H1 (cell line): ENCODE measurements at regions not wholly inside any gene's neighbourhood (a gene's known extent, or its start where the extent isn't known, plus 50 kb on each side); places are given as distances from the start of the nearest gene placed in this dataset.
A peak's percentile ranks its signal among the peaks of the same experiment; 100 is the strongest.

Experiments used
- CTCF ChIA-PET: fragments of 300-600 bp; sonication (Branson Sonifier 250); formaldehyde crosslinking; loops from one replicate; lab custom pipeline; 2021; ENCODE audit not compliant: partially characterized antibody; lab: Charles Lee
- POLR2A ChIA-PET: fragments of 300-600 bp; sonication (Branson Sonifier 250); formaldehyde crosslinking; loops from one replicate; lab custom pipeline; 2021; ENCODE audit warnings: inconsistent platforms; ENCODE audit not compliant: partially characterized antibody; lab: Charles Lee
- DNase-seq, 2 experiments: peaks; one replicate each; pipeline versions ENCODE4 v3.0.0 to v3.0.0-alpha.2; 2010 to 2022; ENCODE audit warnings: low spot score in 2 of 2, low read depth in 1 of 2, mixed read lengths in 1 of 2
- FAIRE-seq: peaks from 2 replicates; lab custom pipeline; 2011; peaks lifted over from hg19 to GRCh38; lab: Jason Lieb, UNC
- H2AFZ ChIP-seq: 2 replicates; pipeline ENCODE4 v1.8.1; 2012; ENCODE audit warnings: low read length, inconsistent platforms
- H2AK5ac ChIP-seq: 2 replicates; pipeline ENCODE4 v1.6.1; 2013; ENCODE audit warnings: low read depth, low read length
- H2BK120ac ChIP-seq: replicated peaks from 2 replicates; pipeline ENCODE3; 2013; ENCODE audit warnings: low read depth, low read length, inconsistent platforms
- H2BK12ac ChIP-seq: 2 replicates; pipeline ENCODE4 v1.6.1; 2013; ENCODE audit warnings: low read depth, low read length
- H2BK15ac ChIP-seq: 2 replicates; pipeline ENCODE4 v1.6.1; 2013; ENCODE audit warnings: low read length
- H2BK20ac ChIP-seq: 2 replicates; pipeline ENCODE4 v1.6.1; 2013; ENCODE audit warnings: low read length
- H2BK5ac ChIP-seq: 2 replicates; pipeline ENCODE4 v1.6.1; 2013; ENCODE audit warnings: low read depth, low read length
- H3K14ac ChIP-seq: 2 replicates; pipeline ENCODE4 v1.6.1; 2013; ENCODE audit warnings: inconsistent platforms; ENCODE audit not compliant: insufficient read length
- H3K18ac ChIP-seq: 2 replicates; pipeline ENCODE4 v1.6.1; 2013; ENCODE audit warnings: low read length; ENCODE audit errors: extremely low read depth
- H3K23ac ChIP-seq: 2 replicates; pipeline ENCODE4 v1.6.1; 2013; ENCODE audit warnings: inconsistent platforms; ENCODE audit not compliant: insufficient read length
- H3K23me2 ChIP-seq: 2 replicates; pipeline ENCODE4 v1.6.1; 2013; ENCODE audit warnings: low read depth, low read length
- H3K27ac ChIP-seq: 2 replicates; pipeline ENCODE4 v1.6.1; 2011; ENCODE audit warnings: low read depth, low read length, inconsistent platforms
- H3K27me3 ChIP-seq, 4 experiments: replicated peaks in 1 of 4; 1 replicate in 1 of 4; 2 replicates in 3 of 4; pipeline versions ENCODE4 v1.6.1 to v1.8.1; 2011 to 2013; ENCODE audit warnings: low read length in 3 of 4, mild to moderate bottlenecking in 3 of 4, inconsistent platforms in 2 of 4, mixed read lengths in 2 of 4, moderate library complexity in 1 of 4; ENCODE audit not compliant: control insufficient read depth in 3 of 4, insufficient read depth in 3 of 4; ENCODE audit errors: extremely low read depth in 1 of 4
- H3K36me3 ChIP-seq, 4 experiments: 2 replicates each; pipeline versions ENCODE4 v1.6.1 to v1.8.1; 2011 to 2013; ENCODE audit warnings: mild to moderate bottlenecking in 4 of 4, low read length in 3 of 4, moderate library complexity in 2 of 4, control low read depth in 1 of 4, inconsistent platforms in 1 of 4; ENCODE audit not compliant: insufficient read depth in 4 of 4, control insufficient read depth in 2 of 4
- H3K4ac ChIP-seq: replicated peaks from 2 replicates; pipeline ENCODE3; 2013; ENCODE audit warnings: low read length, low read depth, mixed read lengths, inconsistent platforms; ENCODE audit not compliant: insufficient read length
- H3K4me1 ChIP-seq, 4 experiments: replicated peaks in 1 of 4; 1 replicate in 1 of 4; 2 replicates in 3 of 4; pipeline versions ENCODE4 v1.6.1 to v1.8.1; 2011 to 2013; ENCODE audit warnings: low read length in 3 of 4, inconsistent platforms in 2 of 4, mixed read lengths in 1 of 4; ENCODE audit not compliant: insufficient read depth in 4 of 4, control insufficient read depth in 3 of 4
- H3K4me2 ChIP-seq, 2 experiments: 2 replicates each; pipeline versions ENCODE4 v1.6.1 to v1.8.1; 2011 to 2013; ENCODE audit warnings: low read depth in 2 of 2, low read length in 2 of 2, control low read depth in 1 of 2, inconsistent platforms in 1 of 2, mild to moderate bottlenecking in 1 of 2; ENCODE audit not compliant: insufficient read depth in 1 of 2
- H3K4me3 ChIP-seq, 4 experiments: fragments of 200-600, 300-600 bp in 1 of 4; sonication (generic), shearing (Covaris generic), sonication (Bioruptor Twin) in 1 of 4; 2 replicates each; pipeline versions ENCODE4 v1.5.1 to v1.8.1; 2011 to 2016; ENCODE audit warnings: low read length in 4 of 4, low read depth in 3 of 4, control low read depth in 2 of 4, inconsistent platforms in 2 of 4, mild to moderate bottlenecking in 2 of 4, mixed read lengths in 1 of 4, moderate library complexity in 1 of 4; ENCODE audit not compliant: insufficient read depth in 2 of 4; ENCODE audit errors: extremely low read depth in 1 of 4
- H3K56ac ChIP-seq: replicated peaks from 2 replicates; pipeline ENCODE3; 2013; ENCODE audit warnings: low read depth, mild to moderate bottlenecking, mixed read lengths, low read length, inconsistent platforms; ENCODE audit not compliant: insufficient read length
- H3K79me1 ChIP-seq: 2 replicates; pipeline ENCODE4 v1.6.1; 2013; ENCODE audit warnings: low read depth, low read length, control low read depth
- H3K79me2 ChIP-seq, 2 experiments: 2 replicates each; pipeline versions ENCODE4 v1.6.1 to v1.8.1; 2012 to 2013; ENCODE audit warnings: low read length in 2 of 2, mild to moderate bottlenecking in 2 of 2, inconsistent platforms in 1 of 2; ENCODE audit not compliant: insufficient read depth in 2 of 2, control insufficient read depth in 1 of 2
- H3K9ac ChIP-seq, 4 experiments: replicated peaks in 1 of 4; 1 replicate in 1 of 4; 2 replicates in 3 of 4; pipeline versions ENCODE4 v1.6.1 to v1.8.1; 2011 to 2013; ENCODE audit warnings: low read depth in 3 of 4, low read length in 3 of 4, control low read depth in 2 of 4, mild to moderate bottlenecking in 2 of 4, moderate library complexity in 2 of 4, inconsistent platforms in 1 of 4; ENCODE audit errors: extremely low read depth in 1 of 4
- H3K9me3 ChIP-seq, 2 experiments: 2 replicates each; pipeline versions ENCODE4 v1.6.1 to v1.8.1; 2012 to 2013; ENCODE audit warnings: mild to moderate bottlenecking in 2 of 2, moderate library complexity in 2 of 2, control low read depth in 1 of 2, inconsistent platforms in 1 of 2, low read depth in 1 of 2, low read length in 1 of 2, mixed read lengths in 1 of 2; ENCODE audit not compliant: insufficient read depth in 2 of 2
- H4K20me1 ChIP-seq, 2 experiments: replicated peaks in 1 of 2; 2 replicates each; pipeline versions ENCODE3 to v1.8.1; 2011 to 2013; ENCODE audit warnings: inconsistent platforms in 2 of 2, low read length in 2 of 2, mild to moderate bottlenecking in 1 of 2; ENCODE audit not compliant: insufficient read depth in 2 of 2, control insufficient read depth in 1 of 2
- H4K5ac ChIP-seq: 2 replicates; pipeline ENCODE4 v1.6.1; 2013; ENCODE audit warnings: low read length, low read depth, mixed read lengths, inconsistent platforms; ENCODE audit not compliant: insufficient read length
- H4K8ac ChIP-seq: 2 replicates; pipeline ENCODE4 v1.8.0; 2013; ENCODE audit warnings: mild to moderate bottlenecking, moderate library complexity, low read length, inconsistent platforms; ENCODE audit not compliant: insufficient read depth; ENCODE audit errors: extremely low read depth
- H4K91ac ChIP-seq: replicated peaks from 2 replicates; pipeline ENCODE3; 2013; ENCODE audit warnings: low read length, mixed read lengths, inconsistent platforms; ENCODE audit not compliant: insufficient read length
- CBX5 ChIP-seq: fragments of 300-800, 300-1000 bp; sonication (generic); IDR thresholded peaks from 2 replicates; pipeline ENCODE4 v1.7.1; 2016; ENCODE audit warnings: antibody characterized with exemption, low read length, low read depth
- CTCF ChIP-seq, 3 experiments: IDR thresholded peaks; 1 replicate in 2 of 3; 2 replicates in 1 of 3; pipeline versions ENCODE4 v1.5.1 to v1.6.1; 2011; ENCODE audit warnings: low read length in 3 of 3, mild to moderate bottlenecking in 3 of 3, inconsistent platforms in 2 of 3, low read depth in 1 of 3, moderate library complexity in 1 of 3; ENCODE audit not compliant: insufficient read depth in 1 of 3; ENCODE audit errors: control extremely low read depth in 1 of 3
- MAFK ChIP-seq: IDR thresholded peaks from 2 replicates; pipeline ENCODE4 v1.6.1; 2012; ENCODE audit warnings: low read depth, mild to moderate bottlenecking, improper control_type of control experiment, low read length
- RAD21 ChIP-seq, 2 experiments: IDR thresholded peaks in 1 of 2; conservative IDR thresholded peaks in 1 of 2; 2 replicates each; pipeline ENCODE4 v1.6.1; 2011; ENCODE audit warnings: low read depth in 2 of 2, low read length in 2 of 2, improper control_type of control experiment in 1 of 2, inconsistent platforms in 1 of 2, mild to moderate bottlenecking in 1 of 2, moderate library complexity in 1 of 2
- SIRT6 ChIP-seq: IDR thresholded peaks from one replicate; pipeline ENCODE4 v1.7.1; 2012; ENCODE audit warnings: low read length, inconsistent platforms
- SRF ChIP-seq: IDR thresholded peaks from 2 replicates; pipeline ENCODE4 v1.6.1; 2011; ENCODE audit warnings: mild to moderate bottlenecking, low read depth, low read length, moderate library complexity
- YY1 ChIP-seq: IDR thresholded peaks from 2 replicates; pipeline ENCODE4 v1.6.1; 2011; ENCODE audit warnings: low read depth, mild to moderate bottlenecking, low read length
- ZNF274 ChIP-seq: IDR thresholded peaks from 2 replicates; pipeline ENCODE4 v1.7.0; 2012; ENCODE audit warnings: low read length, borderline replicate concordance; ENCODE audit errors: extremely low read depth
- WGBS, 2 experiments: shearing (Covaris generic) in 1 of 2; methylation state at CpG; one replicate each; pipeline versions ENCODE4 v1.1.6 to v1.1.7; 2013 to 2015; ENCODE audit warnings: low lambda C conversion rate in 2 of 2, mixed read lengths in 2 of 2, inconsistent platforms in 1 of 2, low coverage in 1 of 2, missing lambda C conversion rate in 1 of 2; ENCODE audit not compliant: insufficient replicate concordance in 2 of 2, insufficient coverage in 1 of 2, insufficient read length in 1 of 2; ENCODE audit errors: extremely low coverage in 1 of 2, missing lambda C conversion rate in 1 of 2; 5-methylcytosine and 5-hydroxymethylcytosine counted together
- TF ChIP-seq, protein P1 (sequence below): IDR thresholded peaks from 2 replicates; pipeline ENCODE4 v1.6.1; 2012; ENCODE audit warnings: inconsistent platforms
- TF ChIP-seq, protein P2 (sequence below): IDR thresholded peaks from 2 replicates; pipeline ENCODE4 v1.6.1; 2012; ENCODE audit warnings: inconsistent platforms

DNA sequence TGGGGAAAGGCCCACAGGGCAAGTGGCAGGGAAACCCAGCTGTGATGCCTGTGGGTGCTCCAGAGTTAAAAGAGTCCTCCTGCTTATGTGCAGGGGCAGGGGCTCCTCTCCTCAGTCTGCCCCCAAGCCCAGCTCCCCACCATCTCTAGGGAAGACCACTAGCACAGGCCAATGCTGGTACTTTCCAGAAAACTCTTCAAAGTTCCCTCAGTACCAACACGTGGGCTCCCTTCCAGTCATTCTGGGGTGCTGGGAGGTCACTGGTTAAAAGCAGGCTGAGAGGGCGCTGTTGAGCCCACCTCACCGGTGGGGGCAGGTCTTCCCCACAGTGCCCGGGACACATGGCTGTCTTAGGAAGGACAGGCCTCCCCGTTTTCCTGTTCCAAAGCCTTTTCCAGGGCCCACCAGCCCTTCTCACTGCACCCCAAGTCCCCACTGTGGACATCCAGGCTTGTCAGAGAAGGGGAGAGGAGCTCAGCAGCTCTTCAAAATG lies 154.6 kb downstream of the TRIM29 start:
- Histone ChIP-seq H3K23me2 (0 out of 2 replicates have a peak, but pooled peaks cover 1% of the 10 kb centered on the region), H2BK20ac (no peak overlapping the region), H2BK12ac (no peak overlapping the region), H3K4me1 (0 out of 7 replicates have a peak, but pooled peaks cover 0 to 2% (median 0%) of the 10 kb centered on the region in 4 experiments), H3K9ac (no peak overlapping the region), H3K4me3 (no peak overlapping the region), H4K91ac (no peak overlapping the region), H3K56ac (no peak overlapping the region), H4K20me1 (no peaks in the 10 kb centered on the region), H3K79me2 (no peaks in the 10 kb centered on the region), H3K79me1 (no peaks in the 10 kb centered on the region), H2BK120ac (no peak overlapping the region), H3K23ac (no peak overlapping the region), H3K27ac (no peak overlapping the region), H4K5ac (no peak overlapping the region), H2BK5ac (no peak overlapping the region), H3K9me3 (no peaks in the 10 kb centered on the region), H4K8ac (no peak overlapping the region), H3K36me3 (no peaks in the 10 kb centered on the region), H3K4me2 (no peak overlapping the region), H3K27me3 (no peaks in the 10 kb centered on the region; a peak in 1 of 7 replicates), H3K4ac (no peak overlapping the region), H3K18ac (no peak overlapping the region), H2BK15ac (peak overlapping the region; percentile 4; the same call in 1 of the 2 replicates), H3K14ac (no peak overlapping the region), H2AFZ (peak overlapping the region; percentile 81; the same call in 1 of the 2 replicates), H2AK5ac (no peak overlapping the region)
- POLR2A ChIA-PET, result no interaction called here
- 36% methylated on average over 4 of the region's 5 CpGs; no CpG with 5 or more reads in 1 of the 2 experiments for WGBS, 2 experiments
- CTCF ChIA-PET, result interaction anchor here (0.5 to 3.1 kb wide), 31 partner anchors 9 to 465 kb away, joined by 3 to 16 read pairs (median 4); no protein-coding TSS in a partner anchor
- no peak for FAIRE-seq
- TF ChIP-seq RAD21 (IDR thresholded peaks at IDR 0.05 in 1 of 2, conservative IDR thresholded peaks at IDR 0.05 in 1 of 2; ENCODE audit: low read depth in 2 of 2, low read length in 2 of 2) (peak; percentile 28 to 61), CBX5 (no peak), MAFK (no peak), CTCF (IDR thresholded peaks at IDR 0.05; ENCODE audit: control extremely low read depth in 1 of 3, insufficient read depth in 1 of 3, low read depth in 1 of 3, low read length in 3 of 3) (peak; percentile 61 to 72 (median 69)), SRF (no peak), ZNF274 (no peak), YY1 (no peak), SIRT6 (no peak)
- TF ChIP-seq, protein P1, sequence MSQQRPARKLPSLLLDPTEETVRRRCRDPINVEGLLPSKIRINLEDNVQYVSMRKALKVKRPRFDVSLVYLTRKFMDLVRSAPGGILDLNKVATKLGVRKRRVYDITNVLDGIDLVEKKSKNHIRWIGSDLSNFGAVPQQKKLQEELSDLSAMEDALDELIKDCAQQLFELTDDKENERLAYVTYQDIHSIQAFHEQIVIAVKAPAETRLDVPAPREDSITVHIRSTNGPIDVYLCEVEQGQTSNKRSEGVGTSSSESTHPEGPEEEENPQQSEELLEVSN, result peak; percentile 50; the same call in 1 of the 2 replicates
- TF ChIP-seq, protein P2, sequence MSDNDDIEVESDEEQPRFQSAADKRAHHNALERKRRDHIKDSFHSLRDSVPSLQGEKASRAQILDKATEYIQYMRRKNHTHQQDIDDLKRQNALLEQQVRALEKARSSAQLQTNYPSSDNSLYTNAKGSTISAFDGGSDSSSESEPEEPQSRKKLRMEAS, result peak; percentile 73
- DNase-seq, result peak in 1 of 2 experiments; percentile 64
